H9 (cell line): ENCODE measurements at regions not wholly inside any gene's neighbourhood (a gene's known extent, or its start where the extent isn't known, plus 50 kb on each side); places are given as distances from the start of the nearest gene placed in this dataset.
"Not testable (repeated sequence)": the region's sequence is repeated elsewhere in the genome, so short reads cannot be mapped to it uniquely, and the experiment has no call there.

Experiments used
- DNase-seq: peaks from one replicate; pipeline ENCODE4 v3.0.0-alpha.2; 2017
- H2AFZ ChIP-seq: one replicate; pipeline ENCODE4 v1.6.1; 2013; ENCODE audit warnings: mild to moderate bottlenecking, low read length, control low read depth, moderate library complexity
- H2AK5ac ChIP-seq: 2 replicates; pipeline ENCODE4 v1.6.1; 2013; ENCODE audit warnings: low read length, control low read depth, mixed read lengths; ENCODE audit not compliant: insufficient read length
- H2BK120ac ChIP-seq: one replicate; pipeline ENCODE4 v1.6.1; 2013; ENCODE audit warnings: low read depth, mild to moderate bottlenecking, low read length, control low read depth, inconsistent platforms; ENCODE audit not compliant: poor library complexity, severe bottlenecking
- H2BK12ac ChIP-seq: 2 replicates; pipeline ENCODE4 v1.6.1; 2013; ENCODE audit warnings: low read length, control low read depth, mixed read lengths, low read depth; ENCODE audit not compliant: insufficient read length
- H2BK15ac ChIP-seq: 2 replicates; pipeline ENCODE4 v1.6.1; 2013; ENCODE audit warnings: low read depth, low read length, control low read depth
- H2BK20ac ChIP-seq: one replicate; pipeline ENCODE4 v1.6.1; 2013; ENCODE audit warnings: low read depth, mild to moderate bottlenecking, low read length, control low read depth, inconsistent platforms; ENCODE audit not compliant: poor library complexity, severe bottlenecking
- H2BK5ac ChIP-seq: 2 replicates; pipeline ENCODE4 v1.6.1; 2013; ENCODE audit warnings: low read length, control low read depth, mixed read lengths; ENCODE audit not compliant: insufficient read length
- H3K14ac ChIP-seq: 2 replicates; pipeline ENCODE4 v1.6.1; 2013; ENCODE audit warnings: low read length, control low read depth; ENCODE audit not compliant: insufficient read depth
- H3K18ac ChIP-seq: 2 replicates; pipeline ENCODE4 v1.6.1; 2013; ENCODE audit warnings: low read depth, mild to moderate bottlenecking, mixed read lengths, low read length, control low read depth; ENCODE audit not compliant: insufficient read length
- H3K23ac ChIP-seq: 2 replicates; pipeline ENCODE4 v1.6.1; 2013; ENCODE audit warnings: low read length, control low read depth, mixed read lengths, low read depth; ENCODE audit not compliant: insufficient read length
- H3K23me2 ChIP-seq: 2 replicates; pipeline ENCODE4 v1.6.1; 2013; ENCODE audit warnings: low read depth, mild to moderate bottlenecking, mixed read lengths, low read length, control low read depth; ENCODE audit not compliant: insufficient read length, poor library complexity, severe bottlenecking
- H3K27ac ChIP-seq: 2 replicates; pipeline ENCODE4 v1.5.1; 2013; ENCODE audit warnings: low read length, control low read depth, mixed read lengths, low read depth; ENCODE audit not compliant: insufficient read length
- H3K27me3 ChIP-seq: 2 replicates; pipeline ENCODE4 v1.6.1; 2013; ENCODE audit warnings: low read length, control low read depth, inconsistent platforms; ENCODE audit not compliant: insufficient read depth
- H3K4ac ChIP-seq: 2 replicates; pipeline ENCODE4 v1.6.1; 2013; ENCODE audit warnings: low read depth, mild to moderate bottlenecking, control low read depth, inconsistent platforms, low read length, moderate library complexity
- H3K4me1 ChIP-seq: 2 replicates; pipeline ENCODE4 v1.6.1; 2013; ENCODE audit warnings: low read length, control low read depth, inconsistent platforms; ENCODE audit not compliant: insufficient read depth
- H3K4me2 ChIP-seq: 2 replicates; pipeline ENCODE4 v1.6.1; 2013; ENCODE audit warnings: low read length, control low read depth, mixed read lengths; ENCODE audit not compliant: insufficient read length, insufficient read depth
- H3K56ac ChIP-seq: 2 replicates; pipeline ENCODE4 v1.6.1; 2013; ENCODE audit warnings: low read depth, mild to moderate bottlenecking, mixed read lengths, low read length, control low read depth; ENCODE audit not compliant: insufficient read length
- H3K79me1 ChIP-seq: 2 replicates; pipeline ENCODE4 v1.6.1; 2013; ENCODE audit warnings: low read depth, mild to moderate bottlenecking, moderate library complexity, low read length, control low read depth, inconsistent platforms; ENCODE audit not compliant: insufficient read depth, poor library complexity, severe bottlenecking
- H3K79me2 ChIP-seq: 2 replicates; pipeline ENCODE4 v1.6.1; 2013; ENCODE audit warnings: low read length, control low read depth, inconsistent platforms; ENCODE audit not compliant: insufficient read depth
- H3K9ac ChIP-seq: 2 replicates; pipeline ENCODE4 v1.6.1; 2013; ENCODE audit warnings: low read length, control low read depth, mixed read lengths; ENCODE audit not compliant: insufficient read length; ENCODE audit errors: extremely low read depth
- H3K9me3 ChIP-seq: one replicate; pipeline ENCODE4 v1.6.1; 2013; ENCODE audit warnings: low read depth, low read length, inconsistent platforms; ENCODE audit not compliant: control insufficient read depth
- H3T11ph ChIP-seq: one replicate; pipeline ENCODE4 v1.6.1; 2013; ENCODE audit warnings: mild to moderate bottlenecking, low read length, control low read depth, inconsistent platforms
- H4K20me1 ChIP-seq: one replicate; pipeline ENCODE4 v1.6.1; 2013; ENCODE audit not compliant: control insufficient read depth, insufficient read length, insufficient read depth
- H4K5ac ChIP-seq: 2 replicates; pipeline ENCODE4 v1.6.1; 2013; ENCODE audit warnings: low read depth, mild to moderate bottlenecking, mixed read lengths, low read length, control low read depth; ENCODE audit not compliant: insufficient read length
- H4K8ac ChIP-seq: replicated peaks from 2 replicates; pipeline ENCODE4 v1.6.1; 2013; ENCODE audit warnings: low read length, control low read depth, mixed read lengths, low read depth; ENCODE audit not compliant: insufficient read length
- H4K91ac ChIP-seq: 2 replicates; pipeline ENCODE4 v1.6.1; 2013; ENCODE audit warnings: low read depth, mild to moderate bottlenecking, moderate library complexity, mixed read lengths, low read length, control low read depth; ENCODE audit not compliant: insufficient read length
- H3K27ac Mint-ChIP-seq, 3 experiments: 2 replicates in 2 of 3; 3 replicates in 1 of 3; pipeline ENCODE4 v1.8.0; 2020 to 2021; ENCODE audit warnings: mixed read lengths in 3 of 3, mild to moderate bottlenecking in 1 of 3, moderate library complexity in 1 of 3
- H3K27me3 Mint-ChIP-seq: 2 replicates; pipeline ENCODE4 v1.8.0; 2021; ENCODE audit warnings: low read depth, mild to moderate bottlenecking, moderate library complexity, mixed read lengths
- H3K36me3 Mint-ChIP-seq, 3 experiments: 2 replicates in 2 of 3; 3 replicates in 1 of 3; pipeline ENCODE4 v1.8.0; 2020 to 2021; ENCODE audit warnings: low read depth in 3 of 3, mixed read lengths in 3 of 3; ENCODE audit not compliant: insufficient read depth in 1 of 3
- H3K4me1 Mint-ChIP-seq, 2 experiments: 2 replicates each; pipeline ENCODE4 v1.8.0; 2020; ENCODE audit warnings: mixed read lengths in 2 of 2
- H3K4me3 Mint-ChIP-seq, 2 experiments: 2 replicates in 1 of 2; 3 replicates in 1 of 2; pipeline ENCODE4 v1.8.0; 2020 to 2021; ENCODE audit warnings: mild to moderate bottlenecking in 2 of 2, mixed read lengths in 2 of 2, moderate library complexity in 1 of 2
- H3K9me3 Mint-ChIP-seq, 2 experiments: 2 replicates in 1 of 2; 3 replicates in 1 of 2; pipeline ENCODE4 v1.8.0; 2020; ENCODE audit warnings: mild to moderate bottlenecking in 2 of 2, mixed read lengths in 2 of 2, moderate library complexity in 1 of 2
- WGBS: extraction: QIAGEN DNeasy Blood & Tissue Kit; methylation state at CpG from one replicate; pipeline ENCODE4 v1.1.7; 2013; ENCODE audit warnings: missing lambda C conversion rate, low lambda C conversion rate, mixed read lengths; ENCODE audit not compliant: insufficient read length; ENCODE audit errors: extremely low coverage; 5-methylcytosine and 5-hydroxymethylcytosine counted together
- TF ChIP-seq, protein P1 (sequence below): fragments of 200-600 bp; sonication (generic); conservative IDR thresholded peaks from 3 replicates; pipeline ENCODE4 v1.8.0; 2021; ENCODE audit warnings: antibody characterized with exemption, mild to moderate bottlenecking

DNA sequence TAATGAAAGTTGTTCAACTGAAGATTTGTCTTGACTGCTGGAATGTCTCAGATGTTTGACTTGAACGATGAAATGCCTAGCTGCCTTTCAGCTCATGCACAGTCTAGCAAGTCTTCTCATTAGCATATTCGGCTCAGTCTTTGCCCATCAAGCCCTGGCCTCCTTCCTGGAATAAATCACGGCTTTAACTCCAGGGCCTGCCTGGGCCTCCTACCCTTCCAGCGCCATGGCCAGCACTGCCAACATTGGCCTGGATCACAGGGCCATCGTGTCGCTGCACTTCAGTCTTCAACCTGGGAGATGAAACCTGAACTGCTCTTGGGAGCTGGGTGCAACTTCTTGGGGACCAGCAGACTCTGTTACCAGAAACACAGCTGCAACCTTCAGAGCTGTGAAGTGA lies 126.7 kb upstream of the TMEM260 start:
- no peak overlapping the region for H3K27ac Mint-ChIP-seq
- TF ChIP-seq, protein P1, sequence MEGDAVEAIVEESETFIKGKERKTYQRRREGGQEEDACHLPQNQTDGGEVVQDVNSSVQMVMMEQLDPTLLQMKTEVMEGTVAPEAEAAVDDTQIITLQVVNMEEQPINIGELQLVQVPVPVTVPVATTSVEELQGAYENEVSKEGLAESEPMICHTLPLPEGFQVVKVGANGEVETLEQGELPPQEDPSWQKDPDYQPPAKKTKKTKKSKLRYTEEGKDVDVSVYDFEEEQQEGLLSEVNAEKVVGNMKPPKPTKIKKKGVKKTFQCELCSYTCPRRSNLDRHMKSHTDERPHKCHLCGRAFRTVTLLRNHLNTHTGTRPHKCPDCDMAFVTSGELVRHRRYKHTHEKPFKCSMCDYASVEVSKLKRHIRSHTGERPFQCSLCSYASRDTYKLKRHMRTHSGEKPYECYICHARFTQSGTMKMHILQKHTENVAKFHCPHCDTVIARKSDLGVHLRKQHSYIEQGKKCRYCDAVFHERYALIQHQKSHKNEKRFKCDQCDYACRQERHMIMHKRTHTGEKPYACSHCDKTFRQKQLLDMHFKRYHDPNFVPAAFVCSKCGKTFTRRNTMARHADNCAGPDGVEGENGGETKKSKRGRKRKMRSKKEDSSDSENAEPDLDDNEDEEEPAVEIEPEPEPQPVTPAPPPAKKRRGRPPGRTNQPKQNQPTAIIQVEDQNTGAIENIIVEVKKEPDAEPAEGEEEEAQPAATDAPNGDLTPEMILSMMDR = no peak
- no peaks in the 10 kb centered on the region for H3K79me1 ChIP-seq
- no peak overlapping the region for H3K27ac ChIP-seq
- no peak overlapping the region for H4K91ac ChIP-seq
- no peak overlapping the region for H3K4ac ChIP-seq
- H3K36me3 Mint-ChIP-seq = peaks cover 9 to 22% (median 16%) of the 10 kb centered on the region in 3 experiments
- H3K14ac ChIP-seq = no peak overlapping the region
- H3K4me2 ChIP-seq = no peak overlapping the region
- no peaks in the 10 kb centered on the region for H3K4me1 Mint-ChIP-seq
- H2BK15ac ChIP-seq = no peak overlapping the region
- no peaks in the 10 kb centered on the region for H3K23me2 ChIP-seq
- no peaks in the 10 kb centered on the region for H3K79me2 ChIP-seq
- no peaks in the 10 kb centered on the region for H3K9me3 ChIP-seq
- peaks cover 27 to 42% of the 10 kb centered on the region in 2 experiments for H3K9me3 Mint-ChIP-seq
- no peak for DNase-seq
- no peak overlapping the region for H2BK120ac ChIP-seq
- no peak overlapping the region for H4K8ac ChIP-seq
- H3K27me3 Mint-ChIP-seq = peaks cover 2% of the 10 kb centered on the region; the same call in 1 of the 2 replicates
- H2BK20ac ChIP-seq = no peak overlapping the region
- H3K4me1 ChIP-seq = no peaks in the 10 kb centered on the region
- no peak overlapping the region for H2AFZ ChIP-seq
- no peak overlapping the region for H4K5ac ChIP-seq
- no peaks in the 10 kb centered on the region for H4K20me1 ChIP-seq
- no peak overlapping the region for H3K4me3 Mint-ChIP-seq
- H2BK5ac ChIP-seq = no peak overlapping the region
- H3K27me3 ChIP-seq = no peaks in the 10 kb centered on the region
- no peak overlapping the region for H3K18ac ChIP-seq
- no CpG with 5 or more reads among the region's 6 CpGs for WGBS
- H3K56ac ChIP-seq = no peak overlapping the region
- no peak overlapping the region for H3T11ph ChIP-seq
- H3K9ac ChIP-seq = no peak overlapping the region
- H3K23ac ChIP-seq = no peak overlapping the region
- H2AK5ac ChIP-seq = no peak overlapping the region
- H2BK12ac ChIP-seq = no peak overlapping the region

DNA sequence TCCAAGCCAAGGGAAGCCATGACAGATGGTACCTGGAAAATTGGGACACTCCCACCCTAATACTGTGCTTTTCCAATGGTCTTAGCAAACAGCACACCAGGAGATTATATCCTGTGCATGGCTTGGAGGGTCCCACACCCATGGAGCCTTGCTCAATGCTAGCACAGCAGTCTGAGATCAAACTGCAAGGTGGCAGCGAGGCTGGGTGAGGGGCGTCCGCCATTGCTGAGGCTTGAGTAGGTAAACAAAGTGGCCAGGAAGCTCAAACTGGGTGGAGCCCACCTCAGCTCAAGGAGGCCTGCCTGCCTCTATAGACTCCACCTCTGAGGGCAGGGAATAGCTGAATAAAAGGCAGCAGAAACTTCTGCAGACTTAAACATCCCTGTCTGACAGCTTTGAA lies 124.9 kb upstream of the TMEM260 start:
- H3K4me1 ChIP-seq, H3K23me2 ChIP-seq, H2BK15ac ChIP-seq, H2BK20ac ChIP-seq, H3K36me3 Mint-ChIP-seq, H3K27me3 ChIP-seq, H3K4me3 Mint-ChIP-seq, H3K27ac ChIP-seq, H2BK5ac ChIP-seq, H2AFZ ChIP-seq, H3K27ac Mint-ChIP-seq, H2AK5ac ChIP-seq, H3K27me3 Mint-ChIP-seq, H3K4ac ChIP-seq, H3K9me3 ChIP-seq, H3K9ac ChIP-seq, H2BK120ac ChIP-seq, H3K23ac ChIP-seq, H4K5ac ChIP-seq, H3K56ac ChIP-seq, H3T11ph ChIP-seq, H2BK12ac ChIP-seq, H3K79me2 ChIP-seq, H3K4me1 Mint-ChIP-seq, H4K20me1 ChIP-seq, DNase-seq, H3K14ac ChIP-seq, H4K8ac ChIP-seq, H4K91ac ChIP-seq, H3K79me1 ChIP-seq, H3K18ac ChIP-seq, H3K4me2 ChIP-seq: not testable (repeated sequence)
- no CpG with 5 or more reads among the region's 3 CpGs for WGBS
- peaks cover 13 to 25% of the 10 kb centered on the region in 2 experiments for H3K9me3 Mint-ChIP-seq
